ENCODE measurements at regions not wholly inside any gene's neighbourhood (a gene's known extent, or its start where the extent isn't known, plus 50 kb on each side); places are given as distances from the start of the nearest gene placed in this dataset.

DNA sequence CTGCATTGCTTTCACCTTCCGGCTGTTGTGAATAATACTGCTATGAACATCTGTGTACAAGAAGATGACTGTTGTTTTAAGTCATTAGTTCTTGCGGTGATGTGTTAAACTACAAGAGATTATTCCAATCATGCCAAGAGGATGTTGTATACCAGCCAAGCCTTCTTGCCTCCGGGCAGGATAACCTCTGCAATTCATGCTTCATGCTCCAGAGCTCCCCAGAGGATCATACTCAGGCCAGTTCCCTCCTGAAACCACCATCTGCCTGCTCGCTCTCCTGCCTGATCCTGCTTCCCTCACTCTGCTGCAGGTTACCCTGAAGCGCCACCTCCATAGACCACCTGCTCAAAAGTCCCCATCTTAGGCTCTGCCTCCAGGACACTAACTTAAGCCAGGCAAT, 187.1 kb upstream of the PROK2 start:
- DNase-seq (ENCODE audit: low read depth in 1 of 2, low spot score in 1 of 2) (no peak), FAIRE-seq (no peak), ATAC-seq (no peak)
- no peaks in the 10 kb centered on the region for H3K9me3 ChIP-seq
- TF ChIP-seq CTCF (IDR thresholded peaks at IDR 0.05) (no peak), POLR2A (IDR thresholded peaks at IDR 0.05; ENCODE audit: low read length) (no peak), PBX3 (IDR thresholded peaks at IDR 0.05) (no peak), JUNB (IDR thresholded peaks at IDR 0.05) (no peak), BCL3 (IDR thresholded peaks at IDR 0.05) (no peak), EHF (CRISPR knock-in tag; IDR thresholded peaks at IDR 0.05) (no peak), HOXB13 (CRISPR knock-in tag; IDR thresholded peaks at IDR 0.05; ENCODE audit: low read depth) (no peak)
- WGBS (ENCODE audit: missing lambda C conversion rate), result 42% methylated on average over 5 of the region's 5 CpGs
- H3K27ac ChIP-seq, result no peak overlapping the region
- no peak overlapping the region for H3K4me3 ChIP-seq
- H3K4me1 ChIP-seq, result no peaks in the 10 kb centered on the region
- CTCF ChIA-PET, result no interaction called here
- H3K4me2 ChIP-seq, result no peak overlapping the region
- POLR2A ChIA-PET, result no interaction called here

DNA sequence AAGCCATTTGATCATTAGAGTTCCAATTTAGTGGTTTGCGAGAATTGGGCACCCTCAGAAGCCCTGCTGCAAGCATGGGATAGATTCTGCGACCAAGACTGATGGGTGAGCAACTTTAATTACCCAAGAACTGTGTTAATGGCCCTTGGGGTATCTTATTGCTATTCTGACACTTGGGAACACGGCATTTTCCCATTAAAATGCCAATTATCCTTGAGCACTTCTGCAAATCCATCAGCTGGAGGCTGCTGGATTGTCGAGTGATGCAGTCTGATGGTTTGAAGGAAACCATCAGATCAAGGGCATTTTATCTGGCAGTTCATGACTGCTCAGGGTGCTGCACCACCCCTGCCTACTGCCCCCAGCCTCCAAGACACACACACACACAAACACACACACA, 183.6 kb upstream of the PROK2 start:
- DNase-seq (ENCODE audit: low read depth in 1 of 2, low spot score in 1 of 2) (no peak), FAIRE-seq (no peak), ATAC-seq (no peak)
- POLR2A ChIA-PET, result no interaction called here
- H3K27ac ChIP-seq, result no peak overlapping the region
- H3K9me3 ChIP-seq, result no peaks in the 10 kb centered on the region
- H3K4me2 ChIP-seq, result no peak overlapping the region
- H3K4me3 ChIP-seq, result no peak overlapping the region
- no peaks in the 10 kb centered on the region for H3K4me1 ChIP-seq
- TF ChIP-seq PBX3 (IDR thresholded peaks at IDR 0.05), result no peak
- TF ChIP-seq FOXS1 (CRISPR knock-in tag; IDR thresholded peaks at IDR 0.05), result no peak
- TF ChIP-seq HOXA7 (CRISPR knock-in tag; IDR thresholded peaks at IDR 0.05), result no peak
- no peak for TF ChIP-seq BCL3 (IDR thresholded peaks at IDR 0.05)
- TF ChIP-seq CBX8 (IDR thresholded peaks at IDR 0.05), result no peak
- TF ChIP-seq CTCF (IDR thresholded peaks at IDR 0.05), result no peak
- no peak for TF ChIP-seq MAFK (IDR thresholded peaks at IDR 0.05; ENCODE audit: partially characterized antibody)
- TF ChIP-seq NPAS2 (CRISPR knock-in tag; IDR thresholded peaks at IDR 0.05; ENCODE audit: borderline replicate concordance), result no peak
- no peak for TF ChIP-seq RNF2 (IDR thresholded peaks at IDR 0.05; ENCODE audit: borderline replicate concordance, low read depth)
- TF ChIP-seq, protein P1, sequence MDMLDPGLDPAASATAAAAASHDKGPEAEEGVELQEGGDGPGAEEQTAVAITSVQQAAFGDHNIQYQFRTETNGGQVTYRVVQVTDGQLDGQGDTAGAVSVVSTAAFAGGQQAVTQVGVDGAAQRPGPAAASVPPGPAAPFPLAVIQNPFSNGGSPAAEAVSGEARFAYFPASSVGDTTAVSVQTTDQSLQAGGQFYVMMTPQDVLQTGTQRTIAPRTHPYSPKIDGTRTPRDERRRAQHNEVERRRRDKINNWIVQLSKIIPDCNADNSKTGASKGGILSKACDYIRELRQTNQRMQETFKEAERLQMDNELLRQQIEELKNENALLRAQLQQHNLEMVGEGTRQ (IDR thresholded peaks at IDR 0.05), result no peak
- TF ChIP-seq HEYL (CRISPR knock-in tag; IDR thresholded peaks at IDR 0.05), result no peak
- WGBS (ENCODE audit: missing lambda C conversion rate), result 13% methylated on average over 4 of the region's 4 CpGs
- CTCF ChIA-PET, result no interaction called here
